ENCODE measurements at regions not wholly inside any gene's neighbourhood (a gene's known extent, or its start where the extent isn't known, plus 50 kb on each side); places are given as distances from the start of the nearest gene placed in this dataset.

DNA sequence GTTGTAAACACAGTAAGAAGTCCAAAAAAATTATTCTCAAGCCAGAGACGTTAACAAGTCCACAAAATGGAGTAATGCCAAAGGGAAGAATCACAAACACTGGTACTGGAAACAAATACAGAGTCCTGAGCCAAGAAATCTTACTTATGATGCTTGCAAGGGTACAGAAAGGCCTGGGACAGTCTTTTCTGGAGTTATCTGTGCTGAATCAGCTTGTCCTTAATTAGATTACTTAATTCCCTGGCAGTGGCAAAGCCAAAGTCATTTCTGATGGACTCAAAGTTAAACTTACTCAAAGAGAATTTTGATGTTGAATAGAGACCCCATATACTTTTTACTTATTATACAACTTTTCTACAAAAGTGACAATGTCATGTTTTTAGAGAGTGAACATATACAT is 610.5 kb upstream of the ITGA1 start:
- TF ChIP-seq, protein P1, sequence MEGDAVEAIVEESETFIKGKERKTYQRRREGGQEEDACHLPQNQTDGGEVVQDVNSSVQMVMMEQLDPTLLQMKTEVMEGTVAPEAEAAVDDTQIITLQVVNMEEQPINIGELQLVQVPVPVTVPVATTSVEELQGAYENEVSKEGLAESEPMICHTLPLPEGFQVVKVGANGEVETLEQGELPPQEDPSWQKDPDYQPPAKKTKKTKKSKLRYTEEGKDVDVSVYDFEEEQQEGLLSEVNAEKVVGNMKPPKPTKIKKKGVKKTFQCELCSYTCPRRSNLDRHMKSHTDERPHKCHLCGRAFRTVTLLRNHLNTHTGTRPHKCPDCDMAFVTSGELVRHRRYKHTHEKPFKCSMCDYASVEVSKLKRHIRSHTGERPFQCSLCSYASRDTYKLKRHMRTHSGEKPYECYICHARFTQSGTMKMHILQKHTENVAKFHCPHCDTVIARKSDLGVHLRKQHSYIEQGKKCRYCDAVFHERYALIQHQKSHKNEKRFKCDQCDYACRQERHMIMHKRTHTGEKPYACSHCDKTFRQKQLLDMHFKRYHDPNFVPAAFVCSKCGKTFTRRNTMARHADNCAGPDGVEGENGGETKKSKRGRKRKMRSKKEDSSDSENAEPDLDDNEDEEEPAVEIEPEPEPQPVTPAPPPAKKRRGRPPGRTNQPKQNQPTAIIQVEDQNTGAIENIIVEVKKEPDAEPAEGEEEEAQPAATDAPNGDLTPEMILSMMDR (conservative IDR thresholded peaks at IDR 0.05; ENCODE audit: low read length), result no peak
- no peak for TF ChIP-seq EZH2phosphoT487 (IDR thresholded peaks at IDR 0.05; ENCODE audit: borderline replicate concordance)
